ENCODE measurements at regions not wholly inside any gene's neighbourhood (a gene's known extent, or its start where the extent isn't known, plus 50 kb on each side); places are given as distances from the start of the nearest gene placed in this dataset.
"Not testable (repeated sequence)": the region's sequence is repeated elsewhere in the genome, so short reads cannot be mapped to it uniquely, and the experiment has no call there.

- Mint-ChIP-seq H3K36me3 (ENCODE audit: low read depth) (no peaks in the 10 kb centered on the region), H3K9me3 (no peaks in the 10 kb centered on the region), H3K27me3 (ENCODE audit: low read depth) (no peaks in the 10 kb centered on the region), H3K4me1 (ENCODE audit: low read depth) (no peaks in the 10 kb centered on the region), H3K27ac (no peak overlapping the region), H3K4me3 (no peak overlapping the region)
- no peak for DNase-seq (ENCODE audit: low spot score)
Observed at GRCh38 chr5:5857396-5857795, 434.9 kb downstream of the ICE1 start.

- H3K27me3 Mint-ChIP-seq (ENCODE audit: low read depth), result no peaks in the 10 kb centered on the region
- no peak overlapping the region for H3K4me3 Mint-ChIP-seq
- H3K4me1 Mint-ChIP-seq (ENCODE audit: low read depth), result no peaks in the 10 kb centered on the region
- H3K36me3 Mint-ChIP-seq (ENCODE audit: low read depth), result no peaks in the 10 kb centered on the region
- no peak overlapping the region for H3K27ac Mint-ChIP-seq
- DNase-seq (ENCODE audit: low spot score), result no peak
- no peaks in the 10 kb centered on the region for H3K9me3 Mint-ChIP-seq
Observed at GRCh38 chr5:5854087-5854486, 431.6 kb downstream of the ICE1 start.

GRCh38 chr5:5838493-5838892 lies 416.0 kb downstream of the ICE1 start:
- Mint-ChIP-seq H3K9me3 (no peaks in the 10 kb centered on the region), H3K27me3 (ENCODE audit: low read depth) (no peaks in the 10 kb centered on the region), H3K4me1 (ENCODE audit: low read depth) (no peaks in the 10 kb centered on the region), H3K4me3 (no peak overlapping the region), H3K27ac (no peak overlapping the region), H3K36me3 (ENCODE audit: low read depth) (no peaks in the 10 kb centered on the region)
- no peak for DNase-seq (ENCODE audit: low spot score)

- not testable (repeated sequence) for H3K4me3 Mint-ChIP-seq; H3K27ac Mint-ChIP-seq; DNase-seq (ENCODE audit: low spot score); H3K9me3 Mint-ChIP-seq; H3K4me1 Mint-ChIP-seq (ENCODE audit: low read depth); H3K27me3 Mint-ChIP-seq (ENCODE audit: low read depth); H3K36me3 Mint-ChIP-seq (ENCODE audit: low read depth)
Observed at GRCh38 chr5:5831622-5832021, 409.1 kb downstream of the ICE1 start.

- DNase-seq (ENCODE audit: low spot score), result no peak
- no peaks in the 10 kb centered on the region for H3K36me3 Mint-ChIP-seq (ENCODE audit: low read depth)
- no peak overlapping the region for H3K4me3 Mint-ChIP-seq
- peaks cover 3% of the 10 kb centered on the region for H3K27me3 Mint-ChIP-seq (ENCODE audit: low read depth)
- no peak overlapping the region for H3K27ac Mint-ChIP-seq
- no peaks in the 10 kb centered on the region for H3K9me3 Mint-ChIP-seq
- H3K4me1 Mint-ChIP-seq (ENCODE audit: low read depth), result no peaks in the 10 kb centered on the region
Observed at GRCh38 chr5:5828619-5829018, 406.1 kb downstream of the ICE1 start.

GRCh38 chr5:5826911-5827310 lies 404.4 kb downstream of the ICE1 start:
- no peak overlapping the region for H3K4me3 Mint-ChIP-seq
- DNase-seq (ENCODE audit: low spot score), result no peak

GRCh38 chr5:5822729-5823257 lies 400.3 kb downstream of the ICE1 start:
- no peaks in the 10 kb centered on the region for H3K36me3 Mint-ChIP-seq (ENCODE audit: low read depth)
- DNase-seq (ENCODE audit: low spot score), result no peak
- no peaks in the 10 kb centered on the region for H3K27me3 Mint-ChIP-seq (ENCODE audit: low read depth)
- no peaks in the 10 kb centered on the region for H3K4me1 Mint-ChIP-seq (ENCODE audit: low read depth)
- no peak overlapping the region for H3K4me3 Mint-ChIP-seq
- no peaks in the 10 kb centered on the region for H3K9me3 Mint-ChIP-seq
- H3K27ac Mint-ChIP-seq, result no peak overlapping the region

More at GRCh38 chr5:5826911-5827310, 404.4 kb downstream of the ICE1 start:
- H3K27me3 Mint-ChIP-seq (ENCODE audit: low read depth), result peaks cover 3% of the 10 kb centered on the region
- H3K36me3 Mint-ChIP-seq (ENCODE audit: low read depth), result no peaks in the 10 kb centered on the region
- H3K27ac Mint-ChIP-seq, result no peak overlapping the region
- H3K9me3 Mint-ChIP-seq, result no peaks in the 10 kb centered on the region
- H3K4me1 Mint-ChIP-seq (ENCODE audit: low read depth), result no peaks in the 10 kb centered on the region

GRCh38 chr5:5816960-5817359 lies 394.5 kb downstream of the ICE1 start:
- no peaks in the 10 kb centered on the region for H3K27me3 Mint-ChIP-seq (ENCODE audit: low read depth)
- H3K9me3 Mint-ChIP-seq, result no peaks in the 10 kb centered on the region
- no peaks in the 10 kb centered on the region for H3K4me1 Mint-ChIP-seq (ENCODE audit: low read depth)
- no peak overlapping the region for H3K4me3 Mint-ChIP-seq
- no peak for DNase-seq (ENCODE audit: low spot score)
- H3K27ac Mint-ChIP-seq, result no peak overlapping the region
- H3K36me3 Mint-ChIP-seq (ENCODE audit: low read depth), result no peaks in the 10 kb centered on the region

- Mint-ChIP-seq H3K9me3 (no peaks in the 10 kb centered on the region), H3K4me3 (no peak overlapping the region), H3K27ac (no peak overlapping the region), H3K36me3 (ENCODE audit: low read depth) (no peaks in the 10 kb centered on the region), H3K27me3 (ENCODE audit: low read depth) (peaks cover 2% of the 10 kb centered on the region), H3K4me1 (ENCODE audit: low read depth) (no peaks in the 10 kb centered on the region)
- DNase-seq (ENCODE audit: low spot score), result no peak
Observed at GRCh38 chr5:5813441-5813840, 391.0 kb downstream of the ICE1 start.

GRCh38 chr5:5810461-5810860 lies 388.0 kb downstream of the ICE1 start:
- Mint-ChIP-seq H3K4me1 (ENCODE audit: low read depth) (no peaks in the 10 kb centered on the region), H3K9me3 (no peaks in the 10 kb centered on the region), H3K27ac (no peak overlapping the region), H3K27me3 (ENCODE audit: low read depth) (peaks cover 2% of the 10 kb centered on the region), H3K4me3 (no peak overlapping the region), H3K36me3 (ENCODE audit: low read depth) (no peaks in the 10 kb centered on the region)
- no peak for DNase-seq (ENCODE audit: low spot score)

- no peak overlapping the region for H3K4me3 Mint-ChIP-seq
- H3K9me3 Mint-ChIP-seq, result no peaks in the 10 kb centered on the region
- H3K27ac Mint-ChIP-seq, result no peak overlapping the region
- no peaks in the 10 kb centered on the region for H3K36me3 Mint-ChIP-seq (ENCODE audit: low read depth)
- H3K4me1 Mint-ChIP-seq (ENCODE audit: low read depth), result no peaks in the 10 kb centered on the region
- peaks cover 2% of the 10 kb centered on the region for H3K27me3 Mint-ChIP-seq (ENCODE audit: low read depth)
- DNase-seq (ENCODE audit: low spot score), result no peak
Observed at GRCh38 chr5:5805916-5806315, 383.4 kb downstream of the ICE1 start.

- no peaks in the 10 kb centered on the region for H3K4me1 Mint-ChIP-seq (ENCODE audit: low read depth)
- no peaks in the 10 kb centered on the region for H3K9me3 Mint-ChIP-seq
- no peak overlapping the region for H3K27ac Mint-ChIP-seq
Observed at GRCh38 chr5:5804478-5805233, 382.2 kb downstream of the ICE1 start.

GRCh38 chr5:5800801-5801761 lies 378.6 kb downstream of the ICE1 start:
- Mint-ChIP-seq H3K9me3 (no peaks in the 10 kb centered on the region), H3K4me3 (no peak overlapping the region), H3K36me3 (ENCODE audit: low read depth) (no peaks in the 10 kb centered on the region), H3K4me1 (ENCODE audit: low read depth) (no peaks in the 10 kb centered on the region), H3K27ac (no peak overlapping the region), H3K27me3 (ENCODE audit: low read depth) (peaks cover 2% of the 10 kb centered on the region)
- DNase-seq (ENCODE audit: low spot score), result no peak

More at GRCh38 chr5:5804478-5805233, 382.2 kb downstream of the ICE1 start:
- Mint-ChIP-seq H3K27me3 (ENCODE audit: low read depth) (peaks cover 2% of the 10 kb centered on the region), H3K4me3 (no peak overlapping the region), H3K36me3 (ENCODE audit: low read depth) (no peaks in the 10 kb centered on the region)
- DNase-seq (ENCODE audit: low spot score), result no peak

GRCh38 chr5:5799826-5800225 lies 377.3 kb downstream of the ICE1 start:
- Mint-ChIP-seq H3K27me3 (ENCODE audit: low read depth) (peaks cover 2% of the 10 kb centered on the region), H3K27ac (no peak overlapping the region), H3K4me3 (no peak overlapping the region), H3K4me1 (ENCODE audit: low read depth) (no peaks in the 10 kb centered on the region), H3K9me3 (no peaks in the 10 kb centered on the region), H3K36me3 (ENCODE audit: low read depth) (no peaks in the 10 kb centered on the region)
- DNase-seq (ENCODE audit: low spot score), result no peak
